Vagina (tissue), 2 donors: ENCODE measurements at regions not wholly inside any gene's neighbourhood (a gene's known extent, or its start where the extent isn't known, plus 50 kb on each side); places are given as distances from the start of the nearest gene placed in this dataset.

Experiments
- POLR2AphosphoS5 ChIP-seq, 2 donors: sonication (generic); formaldehyde crosslinking; IDR thresholded peaks; one replicate each; pipeline ENCODE4 v1.9.0; 2017; ENCODE audit warnings: antibody characterized with exemption in 2 of 2, mild to moderate bottlenecking in 2 of 2, low read depth in 1 of 2; ENCODE audit not compliant: insufficient read depth in 1 of 2
- TF ChIP-seq, protein P1 (sequence below), 3 experiments: fragments of 450-650 bp in 2 of 3; fragments of 200-600 bp in 1 of 3; sonication (generic) in 1 of 3; IDR thresholded peaks; one replicate each; pipeline ENCODE4 v1.5.1; 2017 to 2019; ENCODE audit warnings: antibody characterized with exemption in 3 of 3, mild to moderate bottlenecking in 2 of 3, moderate library complexity in 2 of 3

DNA sequence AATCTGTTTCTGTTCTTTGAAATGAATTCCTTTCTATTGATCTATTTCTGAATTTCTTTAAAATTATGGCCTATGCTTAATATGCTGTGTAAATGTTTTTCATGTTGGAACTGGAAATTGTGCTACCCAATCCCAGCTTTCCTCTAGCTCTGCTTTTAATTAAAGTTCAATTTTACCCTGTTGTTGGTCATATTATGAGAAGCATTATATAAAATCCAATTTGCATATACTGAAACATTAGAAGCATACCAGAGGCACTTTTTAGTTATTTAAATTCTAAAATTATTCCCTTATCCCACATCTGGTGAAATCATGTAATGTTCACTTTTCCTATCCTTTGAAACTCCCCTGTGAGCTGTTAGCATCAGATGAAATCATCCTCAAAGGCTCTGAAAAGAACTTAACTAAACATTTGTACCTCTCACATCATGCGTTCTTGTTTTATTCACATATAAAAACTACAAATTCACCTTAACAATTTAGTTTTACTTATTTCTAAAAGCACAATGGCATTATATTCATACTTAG is 160.6 kb upstream of the COL21A1 start:
- TF ChIP-seq, protein P1, sequence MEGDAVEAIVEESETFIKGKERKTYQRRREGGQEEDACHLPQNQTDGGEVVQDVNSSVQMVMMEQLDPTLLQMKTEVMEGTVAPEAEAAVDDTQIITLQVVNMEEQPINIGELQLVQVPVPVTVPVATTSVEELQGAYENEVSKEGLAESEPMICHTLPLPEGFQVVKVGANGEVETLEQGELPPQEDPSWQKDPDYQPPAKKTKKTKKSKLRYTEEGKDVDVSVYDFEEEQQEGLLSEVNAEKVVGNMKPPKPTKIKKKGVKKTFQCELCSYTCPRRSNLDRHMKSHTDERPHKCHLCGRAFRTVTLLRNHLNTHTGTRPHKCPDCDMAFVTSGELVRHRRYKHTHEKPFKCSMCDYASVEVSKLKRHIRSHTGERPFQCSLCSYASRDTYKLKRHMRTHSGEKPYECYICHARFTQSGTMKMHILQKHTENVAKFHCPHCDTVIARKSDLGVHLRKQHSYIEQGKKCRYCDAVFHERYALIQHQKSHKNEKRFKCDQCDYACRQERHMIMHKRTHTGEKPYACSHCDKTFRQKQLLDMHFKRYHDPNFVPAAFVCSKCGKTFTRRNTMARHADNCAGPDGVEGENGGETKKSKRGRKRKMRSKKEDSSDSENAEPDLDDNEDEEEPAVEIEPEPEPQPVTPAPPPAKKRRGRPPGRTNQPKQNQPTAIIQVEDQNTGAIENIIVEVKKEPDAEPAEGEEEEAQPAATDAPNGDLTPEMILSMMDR (IDR thresholded peaks at IDR 0.05), result no peak
- TF ChIP-seq POLR2AphosphoS5 (IDR thresholded peaks at IDR 0.05; ENCODE audit: insufficient read depth in 1 of 2, low read depth in 1 of 2), result no peak
